Panc1 (cell line): ENCODE measurements at regions not wholly inside any gene's neighbourhood (a gene's known extent, or its start where the extent isn't known, plus 50 kb on each side); places are given as distances from the start of the nearest gene placed in this dataset.

ENCODE experiments used
- ATAC-seq: fragments of 200-7000 bp; cut with Tn5 transposase; 2 replicates; pipeline ENCODE4 v1.9.1; 2020; ENCODE audit warnings: mild to moderate bottlenecking, moderate library complexity
- BruUV-seq: library from RNA; stranded (reverse); fragments of 400-500 nt; replicated peaks from 2 replicates; lab custom pipeline; 2021; lab: Mats Ljungman, UMichigan
- CTCF ChIA-PET: fragments of 300-600 bp; sonication (Branson Sonifier 250); formaldehyde crosslinking; loops from one replicate; lab custom pipeline; 2022; ENCODE audit warnings: antibody characterized with exemption; lab: Charles Lee
- POLR2A ChIA-PET: fragments of 300-600 bp; sonication (Branson Sonifier 250); formaldehyde crosslinking; loops from one replicate; lab custom pipeline; 2022; ENCODE audit warnings: antibody characterized with exemption; lab: Charles Lee
- DNase-seq: peaks from one replicate; pipeline ENCODE4 v3.0.0-alpha.2; 2010; ENCODE audit warnings: low read depth, low spot score
- H3K27ac ChIP-seq: 2 replicates; pipeline ENCODE4 v1.5.1; 2011; ENCODE audit warnings: mild to moderate bottlenecking, low read length, inconsistent platforms
- H3K27me3 ChIP-seq: fragments of 200-500 bp; sonication (Bioruptor generic); 2 replicates; pipeline ENCODE4 v1.6.0; 2014; ENCODE audit warnings: low read length, inconsistent platforms; ENCODE audit not compliant: control insufficient read depth, insufficient read depth
- H3K36me3 ChIP-seq: fragments of 200-500 bp; sonication (Bioruptor generic); 2 replicates; pipeline ENCODE4 v1.5.1; 2014; ENCODE audit warnings: inconsistent platforms, mild to moderate bottlenecking, low read length, moderate library complexity; ENCODE audit not compliant: control insufficient read depth, insufficient read depth
- H3K4me1 ChIP-seq: 2 replicates; pipeline ENCODE4 v1.5.1; 2011; ENCODE audit warnings: inconsistent platforms, mild to moderate bottlenecking, low read length, moderate library complexity; ENCODE audit not compliant: control insufficient read depth, insufficient read depth
- H3K4me3 ChIP-seq, 2 experiments: 2 replicates each; pipeline ENCODE4 v1.5.1; 2011 to 2012; ENCODE audit warnings: low read depth in 2 of 2, low read length in 2 of 2, mild to moderate bottlenecking in 2 of 2, inconsistent platforms in 1 of 2, moderate library complexity in 1 of 2
- H3K9me3 ChIP-seq: fragments of 200-500 bp; sonication (Bioruptor generic); 2 replicates; pipeline ENCODE4 v1.5.1; 2014; ENCODE audit warnings: low read depth, mild to moderate bottlenecking, inconsistent platforms, low read length, moderate library complexity; ENCODE audit not compliant: control insufficient read depth, insufficient read depth
- POLR2AphosphoS5 ChIP-seq: IDR thresholded peaks from 2 replicates; pipeline ENCODE4 v1.6.1; 2012; ENCODE audit warnings: mild to moderate bottlenecking, low read depth, low read length, moderate library complexity
- SIN3A ChIP-seq: IDR thresholded peaks from 2 replicates; pipeline ENCODE4 v1.6.1; 2012; ENCODE audit warnings: low read depth, mild to moderate bottlenecking, low read length, moderate library complexity, borderline replicate concordance; ENCODE audit not compliant: insufficient read depth
- TCF7L2 ChIP-seq: IDR thresholded peaks from 2 replicates; pipeline ENCODE4 v1.6.1; 2011; ENCODE audit warnings: mild to moderate bottlenecking, low read depth, low read length, inconsistent platforms
- in situ Hi-C: cut with HindIII; loops from 2 replicates; pipeline ENCODE4 v1.10.0; 2016; ENCODE audit warnings: low sequenced_read_pairs, low pct_unique_long_range_greater_than_20kb
- intact Hi-C: fragments of 100-400 bp; cut with micrococcal nuclease; formaldehyde crosslinking; loops from one replicate; pipeline ENCODE4 v1.10.0; 2022; ENCODE audit not compliant: unreplicated experiment
- TF ChIP-seq, protein P1 (sequence below): fragments of 450-650 bp; IDR thresholded peaks from 2 replicates; pipeline ENCODE4 v1.5.1; 2017; ENCODE audit warnings: mild to moderate bottlenecking
- TF ChIP-seq, protein P2 (sequence below), 2 experiments: IDR thresholded peaks; 2 replicates each; pipeline ENCODE4 v1.6.1; 2011 to 2012; ENCODE audit warnings: low read depth in 2 of 2, control low read depth in 1 of 2, low read length in 1 of 2, mild to moderate bottlenecking in 1 of 2, moderate library complexity in 1 of 2; ENCODE audit not compliant: insufficient read depth in 1 of 2

DNA sequence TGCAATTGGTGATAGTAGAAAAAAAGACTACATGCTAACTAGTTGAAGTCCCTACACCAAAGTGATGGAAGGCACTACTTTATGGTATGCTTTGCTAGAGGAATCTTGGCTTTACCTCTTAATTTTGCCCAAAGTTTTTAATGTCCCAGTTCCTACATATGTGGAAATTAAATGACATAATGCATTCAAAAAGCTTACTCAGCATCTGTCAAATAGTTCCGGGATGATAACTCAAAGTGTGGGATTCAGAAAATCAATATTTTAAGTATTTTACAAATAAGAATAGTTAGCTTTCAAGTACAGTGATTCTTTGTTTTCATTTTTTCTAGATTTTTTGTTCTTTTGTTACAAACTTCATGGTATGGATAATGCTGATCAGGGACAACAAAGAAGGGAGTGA, 211.6 kb downstream of the PCDH20 start:
- no peak overlapping the region for H3K4me3 ChIP-seq
- H3K27me3 ChIP-seq, result no peaks in the 10 kb centered on the region
- no TSS peak for BruUV-seq
- intact Hi-C loops (no loop called here), in situ Hi-C loops (no loop called here)
- no peaks in the 10 kb centered on the region for H3K36me3 ChIP-seq
- ChIA-PET POLR2A (no interaction called here), CTCF (no interaction called here)
- DNase-seq, result no peak
- TF ChIP-seq TCF7L2 (no peak), SIN3A (no peak), POLR2AphosphoS5 (no peak)
- TF ChIP-seq, protein P1, sequence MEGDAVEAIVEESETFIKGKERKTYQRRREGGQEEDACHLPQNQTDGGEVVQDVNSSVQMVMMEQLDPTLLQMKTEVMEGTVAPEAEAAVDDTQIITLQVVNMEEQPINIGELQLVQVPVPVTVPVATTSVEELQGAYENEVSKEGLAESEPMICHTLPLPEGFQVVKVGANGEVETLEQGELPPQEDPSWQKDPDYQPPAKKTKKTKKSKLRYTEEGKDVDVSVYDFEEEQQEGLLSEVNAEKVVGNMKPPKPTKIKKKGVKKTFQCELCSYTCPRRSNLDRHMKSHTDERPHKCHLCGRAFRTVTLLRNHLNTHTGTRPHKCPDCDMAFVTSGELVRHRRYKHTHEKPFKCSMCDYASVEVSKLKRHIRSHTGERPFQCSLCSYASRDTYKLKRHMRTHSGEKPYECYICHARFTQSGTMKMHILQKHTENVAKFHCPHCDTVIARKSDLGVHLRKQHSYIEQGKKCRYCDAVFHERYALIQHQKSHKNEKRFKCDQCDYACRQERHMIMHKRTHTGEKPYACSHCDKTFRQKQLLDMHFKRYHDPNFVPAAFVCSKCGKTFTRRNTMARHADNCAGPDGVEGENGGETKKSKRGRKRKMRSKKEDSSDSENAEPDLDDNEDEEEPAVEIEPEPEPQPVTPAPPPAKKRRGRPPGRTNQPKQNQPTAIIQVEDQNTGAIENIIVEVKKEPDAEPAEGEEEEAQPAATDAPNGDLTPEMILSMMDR, result no peak
- TF ChIP-seq, protein P2, sequence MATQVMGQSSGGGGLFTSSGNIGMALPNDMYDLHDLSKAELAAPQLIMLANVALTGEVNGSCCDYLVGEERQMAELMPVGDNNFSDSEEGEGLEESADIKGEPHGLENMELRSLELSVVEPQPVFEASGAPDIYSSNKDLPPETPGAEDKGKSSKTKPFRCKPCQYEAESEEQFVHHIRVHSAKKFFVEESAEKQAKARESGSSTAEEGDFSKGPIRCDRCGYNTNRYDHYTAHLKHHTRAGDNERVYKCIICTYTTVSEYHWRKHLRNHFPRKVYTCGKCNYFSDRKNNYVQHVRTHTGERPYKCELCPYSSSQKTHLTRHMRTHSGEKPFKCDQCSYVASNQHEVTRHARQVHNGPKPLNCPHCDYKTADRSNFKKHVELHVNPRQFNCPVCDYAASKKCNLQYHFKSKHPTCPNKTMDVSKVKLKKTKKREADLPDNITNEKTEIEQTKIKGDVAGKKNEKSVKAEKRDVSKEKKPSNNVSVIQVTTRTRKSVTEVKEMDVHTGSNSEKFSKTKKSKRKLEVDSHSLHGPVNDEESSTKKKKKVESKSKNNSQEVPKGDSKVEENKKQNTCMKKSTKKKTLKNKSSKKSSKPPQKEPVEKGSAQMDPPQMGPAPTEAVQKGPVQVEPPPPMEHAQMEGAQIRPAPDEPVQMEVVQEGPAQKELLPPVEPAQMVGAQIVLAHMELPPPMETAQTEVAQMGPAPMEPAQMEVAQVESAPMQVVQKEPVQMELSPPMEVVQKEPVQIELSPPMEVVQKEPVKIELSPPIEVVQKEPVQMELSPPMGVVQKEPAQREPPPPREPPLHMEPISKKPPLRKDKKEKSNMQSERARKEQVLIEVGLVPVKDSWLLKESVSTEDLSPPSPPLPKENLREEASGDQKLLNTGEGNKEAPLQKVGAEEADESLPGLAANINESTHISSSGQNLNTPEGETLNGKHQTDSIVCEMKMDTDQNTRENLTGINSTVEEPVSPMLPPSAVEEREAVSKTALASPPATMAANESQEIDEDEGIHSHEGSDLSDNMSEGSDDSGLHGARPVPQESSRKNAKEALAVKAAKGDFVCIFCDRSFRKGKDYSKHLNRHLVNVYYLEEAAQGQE (IDR thresholded peaks at IDR 0.05; ENCODE audit: insufficient read depth in 1 of 2, low read depth in 2 of 2, low read length in 1 of 2), result no peak
- no peaks in the 10 kb centered on the region for H3K4me1 ChIP-seq
- ATAC-seq, result no peak
- no peak overlapping the region for H3K27ac ChIP-seq
- H3K9me3 ChIP-seq, result no peaks in the 10 kb centered on the region

DNA sequence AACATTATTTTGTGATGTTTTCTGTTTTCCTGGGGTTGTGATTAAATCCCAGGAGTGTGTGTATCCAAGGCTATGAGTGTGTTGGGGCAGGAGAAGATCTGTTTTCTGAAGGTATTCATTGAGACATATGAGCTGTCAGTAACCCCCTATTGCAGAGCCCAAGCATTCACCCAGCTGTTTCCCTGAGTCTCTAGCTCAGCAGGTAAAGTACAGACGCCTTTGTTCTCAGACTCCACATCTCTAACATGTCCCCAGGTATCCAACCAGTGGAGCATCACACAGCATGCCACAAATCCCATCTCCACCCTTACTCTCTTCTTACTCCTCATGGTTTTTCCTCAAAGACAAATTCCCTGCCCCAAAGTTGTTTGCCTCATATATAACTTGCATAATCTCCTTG, 213.6 kb downstream of the PCDH20 start:
- TF ChIP-seq TCF7L2 (no peak), POLR2AphosphoS5 (no peak), SIN3A (no peak)
- TF ChIP-seq, protein P1, result no peak
- TF ChIP-seq, protein P2 (IDR thresholded peaks at IDR 0.05; ENCODE audit: insufficient read depth in 1 of 2, low read depth in 2 of 2, low read length in 1 of 2), result no peak
- CTCF ChIA-PET, result no interaction called here
- Histone ChIP-seq H3K36me3 (no peaks in the 10 kb centered on the region), H3K27ac (no peak overlapping the region), H3K9me3 (no peaks in the 10 kb centered on the region), H3K27me3 (no peaks in the 10 kb centered on the region), H3K4me1 (no peaks in the 10 kb centered on the region), H3K4me3 (no peak overlapping the region)
- ATAC-seq (no peak), DNase-seq (no peak)
- BruUV-seq, result no TSS peak
- in situ Hi-C loops, result no loop called here
- intact Hi-C loops, result no loop called here
- POLR2A ChIA-PET, result no interaction called here
